ENCODE measurements at regions not wholly inside any gene's neighbourhood (a gene's known extent, or its start where the extent isn't known, plus 50 kb on each side); places are given as distances from the start of the nearest gene placed in this dataset.

DNA sequence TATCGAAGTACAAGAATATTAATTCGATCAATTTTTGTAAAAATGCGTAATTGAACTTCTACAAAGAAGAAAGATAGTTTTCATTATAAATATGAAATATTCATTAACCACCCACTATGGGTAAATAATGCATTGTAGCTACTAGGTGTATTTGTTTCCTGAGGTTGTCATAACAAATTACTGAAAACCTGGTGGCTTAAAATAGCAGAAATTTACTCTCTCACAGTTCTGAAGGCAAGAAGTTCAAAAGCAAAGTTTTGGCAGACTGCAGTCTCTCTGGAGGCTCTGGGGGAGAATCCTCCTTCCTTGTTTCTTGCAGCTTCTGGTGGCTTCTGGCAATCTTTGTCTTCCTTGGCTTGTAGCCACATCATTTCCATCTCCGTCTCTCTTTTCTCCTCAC is 99.2 kb upstream of the MIR17HG start:
- TF ChIP-seq, protein P1, sequence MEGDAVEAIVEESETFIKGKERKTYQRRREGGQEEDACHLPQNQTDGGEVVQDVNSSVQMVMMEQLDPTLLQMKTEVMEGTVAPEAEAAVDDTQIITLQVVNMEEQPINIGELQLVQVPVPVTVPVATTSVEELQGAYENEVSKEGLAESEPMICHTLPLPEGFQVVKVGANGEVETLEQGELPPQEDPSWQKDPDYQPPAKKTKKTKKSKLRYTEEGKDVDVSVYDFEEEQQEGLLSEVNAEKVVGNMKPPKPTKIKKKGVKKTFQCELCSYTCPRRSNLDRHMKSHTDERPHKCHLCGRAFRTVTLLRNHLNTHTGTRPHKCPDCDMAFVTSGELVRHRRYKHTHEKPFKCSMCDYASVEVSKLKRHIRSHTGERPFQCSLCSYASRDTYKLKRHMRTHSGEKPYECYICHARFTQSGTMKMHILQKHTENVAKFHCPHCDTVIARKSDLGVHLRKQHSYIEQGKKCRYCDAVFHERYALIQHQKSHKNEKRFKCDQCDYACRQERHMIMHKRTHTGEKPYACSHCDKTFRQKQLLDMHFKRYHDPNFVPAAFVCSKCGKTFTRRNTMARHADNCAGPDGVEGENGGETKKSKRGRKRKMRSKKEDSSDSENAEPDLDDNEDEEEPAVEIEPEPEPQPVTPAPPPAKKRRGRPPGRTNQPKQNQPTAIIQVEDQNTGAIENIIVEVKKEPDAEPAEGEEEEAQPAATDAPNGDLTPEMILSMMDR (IDR thresholded peaks at IDR 0.05): no peak
- TF ChIP-seq POLR2AphosphoS5 (IDR thresholded peaks at IDR 0.05): no peak
